Frontal cortex (tissue), 3 donors: ENCODE measurements at regions not wholly inside any gene's neighbourhood (a gene's known extent, or its start where the extent isn't known, plus 50 kb on each side); places are given as distances from the start of the nearest gene placed in this dataset.

Source experiments
- DNase-seq, 2 donors: peaks; one replicate each; pipeline ENCODE4 v3.0.0; 2012; ENCODE audit warnings: low spot score in 2 of 2
- FAIRE-seq: peaks from 2 replicates; lab custom pipeline; 2012; peaks lifted over from hg19 to GRCh38; lab: Jason Lieb, UNC
- donor health status: control.
- donor health status: control.
- donor health status: control.

- FAIRE-seq (no peak), DNase-seq (no peak)
Observed at GRCh38 chrX:39944416-39944815, 153.3 kb downstream of the BCOR start.

- no peak for FAIRE-seq
- no peak for DNase-seq
Observed at GRCh38 chrX:39945709-39946108, 152.0 kb downstream of the BCOR start.

- DNase-seq (no peak), FAIRE-seq (no peak)
Observed at GRCh38 chrX:39946822-39947221, 150.9 kb downstream of the BCOR start.

- FAIRE-seq (no peak), DNase-seq (no peak)
Observed at GRCh38 chrX:39948582-39948981, 149.2 kb downstream of the BCOR start.

- FAIRE-seq, result no peak
- no peak for DNase-seq
Observed at GRCh38 chrX:39950018-39950688, 147.6 kb downstream of the BCOR start.

- no peak for DNase-seq
- no peak for FAIRE-seq
Observed at GRCh38 chrX:39952989-39953388, 144.8 kb downstream of the BCOR start.

- DNase-seq (no peak), FAIRE-seq (no peak)
Observed at GRCh38 chrX:39953879-39954278, 143.9 kb downstream of the BCOR start.

GRCh38 chrX:39954851-39955250 lies 142.9 kb downstream of the BCOR start:
- no peak for DNase-seq
- no peak for FAIRE-seq

GRCh38 chrX:39955625-39956024 lies 142.1 kb downstream of the BCOR start:
- no peak for DNase-seq
- no peak for FAIRE-seq

- DNase-seq, result no peak
- no peak for FAIRE-seq
Observed at GRCh38 chrX:39956803-39957394, 140.9 kb downstream of the BCOR start.

GRCh38 chrX:39957816-39958566 lies 139.8 kb downstream of the BCOR start:
- DNase-seq (no peak), FAIRE-seq (no peak)

GRCh38 chrX:39958850-39959249 lies 138.9 kb downstream of the BCOR start:
- FAIRE-seq, result no peak
- DNase-seq, result no peak

GRCh38 chrX:39960219-39960618 lies 137.5 kb downstream of the BCOR start:
- FAIRE-seq (no peak), DNase-seq (no peak)

- FAIRE-seq, result no peak
- DNase-seq, result no peak
Observed at GRCh38 chrX:39961441-39961840, 136.3 kb downstream of the BCOR start.

- DNase-seq (no peak), FAIRE-seq (no peak)
Observed at GRCh38 chrX:39965051-39965573, 132.6 kb downstream of the BCOR start.

- no peak for DNase-seq
- no peak for FAIRE-seq
Observed at GRCh38 chrX:39966176-39966575, 131.6 kb downstream of the BCOR start.

GRCh38 chrX:39967348-39967747 lies 130.4 kb downstream of the BCOR start:
- DNase-seq (no peak), FAIRE-seq (no peak)

- DNase-seq (no peak), FAIRE-seq (no peak)
Observed at GRCh38 chrX:39969099-39969818, 128.5 kb downstream of the BCOR start.

GRCh38 chrX:39969819-39970504 lies 127.8 kb downstream of the BCOR start:
- FAIRE-seq (no peak), DNase-seq (no peak)

GRCh38 chrX:39971760-39972159 lies 126.0 kb downstream of the BCOR start:
- no peak for DNase-seq
- FAIRE-seq, result no peak
